ENCODE measurements at regions not wholly inside any gene's neighbourhood (a gene's known extent, or its start where the extent isn't known, plus 50 kb on each side); places are given as distances from the start of the nearest gene placed in this dataset.
A peak's percentile ranks its signal among the peaks of the same experiment; 100 is the strongest.

DNA sequence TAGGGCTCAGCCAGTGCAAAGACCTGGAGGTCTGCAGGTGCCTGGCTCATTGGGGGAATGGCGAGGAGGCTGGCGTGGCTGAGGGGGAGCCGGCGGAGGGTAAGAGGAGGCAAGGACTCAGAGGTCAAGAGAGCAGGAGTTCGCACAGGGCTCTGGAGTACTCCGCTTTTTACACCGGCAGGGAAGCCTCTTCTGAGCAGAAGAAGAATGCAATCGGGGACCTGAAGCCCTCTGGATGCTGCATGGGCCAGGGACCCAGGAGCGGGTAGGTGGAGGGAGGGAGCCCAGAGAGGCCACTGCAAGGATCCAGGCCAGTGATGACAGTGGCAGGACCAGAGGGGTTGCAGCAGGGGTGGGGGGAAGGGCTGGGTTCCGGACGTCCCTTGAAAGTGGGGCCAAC is 70.4 kb upstream of the TAMM41 start:
- no peak for DNase-seq (ENCODE audit: low read depth)

GRCh38 chr3:11919390-11919789 is 72.7 kb upstream of the TAMM41 start:
- DNase-seq (ENCODE audit: low read depth), result no peak

DNA sequence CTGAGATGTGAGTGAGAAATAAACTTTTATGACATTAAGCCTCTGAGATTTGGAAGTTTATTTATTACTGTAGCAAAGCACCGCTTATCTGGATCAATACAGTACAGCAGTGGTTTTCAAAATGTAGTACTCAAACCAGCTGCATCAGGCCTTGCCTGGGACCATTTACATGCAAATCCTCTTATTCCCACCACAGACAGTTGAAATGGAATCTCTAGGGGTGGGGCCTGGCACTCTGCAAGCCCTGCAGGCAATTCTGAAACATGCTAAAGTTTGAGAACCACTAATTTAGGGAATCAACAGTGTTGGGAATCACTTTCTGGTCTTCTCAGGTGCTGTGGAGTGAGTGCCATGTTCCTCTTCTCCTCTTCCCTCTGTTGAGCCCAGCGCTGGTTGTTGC is 77.8 kb upstream of the TAMM41 start:
- no peak for DNase-seq (ENCODE audit: low read depth)

DNA sequence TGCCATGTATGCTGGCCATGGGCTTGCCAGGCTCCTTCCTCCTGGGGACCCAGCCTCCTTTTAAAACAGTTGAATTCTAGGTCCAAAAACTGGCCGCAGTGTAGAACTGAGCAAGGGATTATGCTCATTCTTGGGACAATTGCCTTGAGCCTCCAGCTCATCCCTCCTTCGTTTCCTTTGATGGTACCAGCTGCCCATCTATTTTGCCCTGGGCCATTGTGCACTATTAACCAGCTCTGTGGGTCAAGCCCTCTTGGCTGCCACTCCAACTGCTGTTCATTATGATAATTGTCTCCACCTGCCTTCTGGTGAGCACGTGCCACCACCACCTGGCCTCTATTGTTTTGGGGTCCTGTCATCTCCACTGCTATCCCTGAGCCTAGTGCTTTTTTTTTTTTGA is 75.8 kb upstream of the SYN2 start:
- DNase-seq (ENCODE audit: low read depth), result no peak

GRCh38 chr3:11929531-11929930 is 74.7 kb upstream of the SYN2 start:
- no peak for DNase-seq (ENCODE audit: low read depth)

- DNase-seq (ENCODE audit: low read depth), result no peak
These were observed 74.1 kb upstream of the SYN2 start for GRCh38 chr3:11930084-11930483.

- DNase-seq (ENCODE audit: low read depth), result no peak
These were observed 71.6 kb upstream of the SYN2 start for GRCh38 chr3:11932636-11933035.

GRCh38 chr3:11933529-11933928 is 70.7 kb upstream of the SYN2 start:
- no peak for DNase-seq (ENCODE audit: low read depth)

DNA sequence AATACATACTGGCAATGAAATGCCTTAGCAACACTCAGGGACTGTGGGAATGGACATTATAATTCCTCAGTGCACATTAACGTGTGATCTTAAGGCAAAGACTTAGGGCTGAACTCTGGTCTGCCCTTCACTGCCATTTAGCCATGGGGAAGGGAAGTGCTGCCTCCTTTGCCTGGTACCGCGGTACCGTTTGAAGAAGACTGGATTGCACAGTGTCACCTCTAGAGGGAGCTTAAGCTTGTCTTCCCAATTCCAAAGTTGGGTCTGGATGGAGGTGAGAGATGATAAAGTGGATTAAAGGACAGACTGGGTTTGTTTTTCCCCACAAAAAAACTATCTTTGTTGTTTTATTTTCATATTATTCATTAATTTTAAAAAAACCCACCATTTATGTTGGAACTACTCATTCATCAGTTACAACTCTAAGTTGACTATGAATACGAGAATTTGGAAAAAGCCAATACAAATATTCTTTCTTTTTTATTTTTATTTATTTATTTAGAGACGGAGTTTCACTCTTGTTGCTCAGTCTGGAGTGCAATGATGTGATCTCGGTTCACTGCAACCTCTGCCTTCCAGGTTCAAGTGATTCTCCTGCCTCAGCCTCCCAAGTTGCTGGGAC is 60.0 kb upstream of the SYN2 start:
- peak; percentile 40 for DNase-seq (ENCODE audit: low read depth)

DNA sequence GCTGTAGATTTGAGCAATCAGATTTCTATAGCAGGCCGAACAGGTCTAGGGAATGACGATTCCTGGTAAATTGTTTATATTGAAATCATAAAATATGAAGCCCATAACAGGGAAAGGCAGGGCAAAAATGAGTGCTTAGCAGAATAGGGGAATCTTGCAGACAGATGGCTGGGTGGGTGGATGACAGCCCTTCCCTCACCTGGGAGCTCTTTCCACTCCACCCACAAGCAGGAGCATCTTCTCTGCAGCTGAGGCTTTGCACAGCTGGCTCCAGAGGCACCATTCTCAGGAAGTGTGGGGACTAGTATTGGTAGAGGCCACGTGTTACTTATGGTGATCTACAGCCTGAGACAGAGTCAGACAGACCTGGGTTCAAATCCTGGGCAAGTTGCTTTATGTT is 55.9 kb upstream of the SYN2 start:
- no peak for DNase-seq (ENCODE audit: low read depth)

DNA sequence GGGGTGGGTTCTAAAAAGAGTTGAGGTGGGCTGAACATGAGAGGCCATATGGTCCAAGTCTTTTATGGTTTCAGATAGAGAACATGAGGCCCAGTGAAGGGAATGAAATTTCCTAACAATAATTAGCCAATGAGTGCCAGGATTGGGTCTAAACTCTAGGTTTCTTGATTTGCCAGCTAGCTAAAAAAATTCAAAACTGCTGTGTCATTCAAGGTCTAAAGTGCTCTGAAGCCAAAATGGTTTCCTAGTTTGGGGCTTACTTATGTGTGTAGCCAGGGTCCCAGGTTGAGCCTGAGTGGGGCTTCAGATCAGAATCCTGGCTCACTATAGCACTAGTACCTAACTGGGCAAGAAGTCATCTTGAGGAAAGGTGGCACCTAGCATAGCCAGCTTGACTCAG is 55.3 kb upstream of the SYN2 start:
- no peak for DNase-seq (ENCODE audit: low read depth)

DNA sequence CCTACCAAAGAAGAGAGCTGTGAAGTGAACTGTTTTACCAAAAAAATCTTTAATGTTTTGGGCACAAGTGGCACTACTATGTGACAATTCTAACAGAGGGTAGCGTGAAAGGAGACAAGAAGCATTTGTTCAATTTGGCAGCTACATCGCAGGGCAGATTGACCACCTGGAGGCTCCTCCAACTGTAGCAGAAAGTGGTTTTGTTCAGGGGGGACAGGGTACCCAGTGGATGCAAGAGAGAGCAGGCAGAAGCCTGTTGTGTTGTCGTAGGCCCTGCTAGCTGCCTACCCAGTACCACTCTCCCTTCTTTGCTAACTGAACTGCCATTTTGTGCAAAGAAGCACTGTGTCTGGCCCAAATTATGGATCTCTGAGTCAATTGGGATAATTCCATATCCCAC is 54.8 kb upstream of the SYN2 start:
- no peak for DNase-seq (ENCODE audit: low read depth)

GRCh38 chr3:11950576-11950975 is 53.6 kb upstream of the SYN2 start:
- no peak for DNase-seq (ENCODE audit: low read depth)

DNA sequence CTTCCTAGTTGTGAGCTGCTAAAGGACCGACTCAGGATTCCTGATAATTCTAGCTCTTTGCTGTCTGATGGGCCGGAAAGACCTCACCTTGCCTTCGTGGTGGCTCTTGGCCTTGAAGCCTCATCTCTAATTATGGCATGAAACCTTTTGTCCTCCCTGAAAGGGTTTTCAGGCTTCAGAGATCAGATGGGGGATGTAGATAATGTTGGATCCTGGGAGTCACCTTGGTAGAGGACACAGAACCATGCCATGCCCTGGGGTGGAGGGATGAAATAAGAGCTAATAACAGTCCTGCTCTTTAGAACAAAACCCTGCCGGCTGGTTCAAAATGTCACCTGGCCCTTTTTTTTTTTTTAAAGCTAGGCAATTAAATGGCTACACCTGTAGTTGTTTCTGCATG is 50.8 kb upstream of the SYN2 start:
- no peak for DNase-seq (ENCODE audit: low read depth)

GRCh38 chr3:11953778-11954177 is 50.4 kb upstream of the SYN2 start:
- no peak for DNase-seq (ENCODE audit: low read depth)

- DNase-seq (ENCODE audit: low read depth), result no peak
These were observed 49.8 kb upstream of the SYN2 start for GRCh38 chr3:11954312-11954934.
